NB4 (cell line): ENCODE measurements at regions not wholly inside any gene's neighbourhood (a gene's known extent, or its start where the extent isn't known, plus 50 kb on each side); places are given as distances from the start of the nearest gene placed in this dataset.

ENCODE experiments used
- CTCF ChIP-seq: IDR thresholded peaks from one replicate; pipeline ENCODE4 v1.5.1; 2012; ENCODE audit warnings: low read depth, low read length
- MAX ChIP-seq: IDR thresholded peaks from 2 replicates; pipeline ENCODE4 v1.6.1; 2011; ENCODE audit warnings: low read depth, low read length
- MYC ChIP-seq: IDR thresholded peaks from 2 replicates; pipeline ENCODE4 v1.6.1; 2011; ENCODE audit warnings: low read depth, low read length
- POLR2A ChIP-seq: IDR thresholded peaks from 2 replicates; pipeline ENCODE4 v1.6.1; 2011; ENCODE audit warnings: mild to moderate bottlenecking; ENCODE audit not compliant: insufficient read length; ENCODE audit errors: extremely low read depth

- TF ChIP-seq CTCF (no peak), POLR2A (no peak), MAX (no peak), MYC (no peak)
Observed at GRCh38 chr6:23446469-23446967, 679.5 kb upstream of the NRSN1 start.
